Fibroblast of lung (primary cell): ENCODE measurements at regions not wholly inside any gene's neighbourhood (a gene's known extent, or its start where the extent isn't known, plus 50 kb on each side); places are given as distances from the start of the nearest gene placed in this dataset.

Experiments used
- DNase-seq, 2 donors: peaks; one replicate each; pipeline versions ENCODE4 v3.0.0 to v3.0.0-alpha.2; 2010; ENCODE audit warnings: low read depth in 2 of 2
- H2AFZ ChIP-seq: 2 replicates; pipeline ENCODE4 v1.5.1; 2012; ENCODE audit warnings: low read length, control low read depth, inconsistent platforms
- H3K27ac ChIP-seq: 2 replicates; pipeline ENCODE4 v1.5.1; 2011; ENCODE audit warnings: low read length, control low read depth; ENCODE audit not compliant: insufficient read depth
- H3K27me3 ChIP-seq: 2 replicates; pipeline ENCODE4 v1.5.1; 2011; ENCODE audit warnings: mild to moderate bottlenecking, low read length; ENCODE audit not compliant: control insufficient read depth, insufficient read depth
- H3K36me3 ChIP-seq: 2 replicates; pipeline ENCODE4 v1.5.1; 2011; ENCODE audit warnings: low read length; ENCODE audit not compliant: control insufficient read depth, insufficient read depth
- H3K4me1 ChIP-seq: 2 replicates; pipeline ENCODE4 v1.5.1; 2011; ENCODE audit warnings: low read length; ENCODE audit not compliant: control insufficient read depth, insufficient read depth; ENCODE audit errors: extremely low read depth
- H3K4me2 ChIP-seq: 2 replicates; pipeline ENCODE4 v1.5.1; 2011; ENCODE audit warnings: low read length, control low read depth; ENCODE audit not compliant: insufficient read depth; ENCODE audit errors: extremely low read depth
- H3K4me3 ChIP-seq, 4 experiments: fragments of 200-600 bp in 1 of 4; sonication (generic) in 1 of 4; replicated peaks in 1 of 4; 2 replicates each; pipeline ENCODE4 v1.5.1; 2011 to 2016; ENCODE audit warnings: low read length in 4 of 4, low read depth in 3 of 4, mild to moderate bottlenecking in 3 of 4, control low read depth in 2 of 4, inconsistent platforms in 1 of 4, mixed read lengths in 1 of 4; ENCODE audit not compliant: insufficient read depth in 1 of 4; ENCODE audit errors: control extremely low read depth in 1 of 4
- H3K79me2 ChIP-seq: 2 replicates; pipeline ENCODE4 v1.5.1; 2012; ENCODE audit warnings: mild to moderate bottlenecking, low read length, inconsistent platforms; ENCODE audit not compliant: control insufficient read depth, insufficient read depth
- H3K9ac ChIP-seq: 2 replicates; pipeline ENCODE4 v1.5.1; 2011; ENCODE audit warnings: mild to moderate bottlenecking, low read length, control low read depth; ENCODE audit not compliant: insufficient read depth
- H3K9me3 ChIP-seq: 2 replicates; pipeline ENCODE4 v1.5.1; 2012; ENCODE audit warnings: low read depth, low read length; ENCODE audit not compliant: control insufficient read depth, insufficient read depth
- H4K20me1 ChIP-seq: 2 replicates; pipeline ENCODE4 v1.5.1; 2011; ENCODE audit warnings: low read length; ENCODE audit not compliant: control insufficient read depth, insufficient read depth; ENCODE audit errors: extremely low read depth
- CTCF ChIP-seq, 2 donors: IDR thresholded peaks in 1 of 2; conservative IDR thresholded peaks in 1 of 2; 1 replicate in 1 of 2; 2 replicates in 1 of 2; pipeline ENCODE4 v1.5.1; 2011 to 2012; ENCODE audit warnings: low read length in 2 of 2, control low read depth in 1 of 2, inconsistent platforms in 1 of 2, low read depth in 1 of 2, mild to moderate bottlenecking in 1 of 2
- EZH2 ChIP-seq: IDR thresholded peaks from 2 replicates; pipeline ENCODE4 v1.5.1; 2012; ENCODE audit warnings: low read length, control low read depth, mild to moderate bottlenecking; ENCODE audit errors: missing control alignments

GRCh38 chr6:149182262-149182661 is 135.2 kb upstream of the TAB2 start:
- H3K4me2 ChIP-seq, result no peak overlapping the region
- no peaks in the 10 kb centered on the region for H3K9me3 ChIP-seq
- no peak for DNase-seq
- H3K9ac ChIP-seq, result no peak overlapping the region
- H3K27ac ChIP-seq, result no peak overlapping the region
- H4K20me1 ChIP-seq, result no peaks in the 10 kb centered on the region
- TF ChIP-seq EZH2 (no peak), CTCF (conservative IDR thresholded peaks at IDR 0.05 in 1 of 2, IDR thresholded peaks at IDR 0.05 in 1 of 2; ENCODE audit: low read depth in 1 of 2, low read length in 2 of 2) (no peak)
- no peaks in the 10 kb centered on the region for H3K79me2 ChIP-seq
- no peaks in the 10 kb centered on the region for H3K4me1 ChIP-seq
- H2AFZ ChIP-seq, result no peak overlapping the region
- peaks cover 2% of the 10 kb centered on the region for H3K27me3 ChIP-seq
- no peaks in the 10 kb centered on the region for H3K36me3 ChIP-seq
- H3K4me3 ChIP-seq, result no peak overlapping the region

- H3K9ac ChIP-seq, result no peak overlapping the region
- H3K27ac ChIP-seq, result no peak overlapping the region
- H3K4me2 ChIP-seq, result no peak overlapping the region
- H3K79me2 ChIP-seq, result no peaks in the 10 kb centered on the region
- no peak overlapping the region for H2AFZ ChIP-seq
- TF ChIP-seq CTCF (conservative IDR thresholded peaks at IDR 0.05 in 1 of 2, IDR thresholded peaks at IDR 0.05 in 1 of 2; ENCODE audit: low read depth in 1 of 2, low read length in 2 of 2), result no peak
- no peak for TF ChIP-seq EZH2
- no peaks in the 10 kb centered on the region for H3K36me3 ChIP-seq
- H3K4me3 ChIP-seq, result no peak overlapping the region
- H3K27me3 ChIP-seq, result peaks cover 2% of the 10 kb centered on the region
- no peaks in the 10 kb centered on the region for H3K9me3 ChIP-seq
- no peaks in the 10 kb centered on the region for H4K20me1 ChIP-seq
- H3K4me1 ChIP-seq, result no peaks in the 10 kb centered on the region
- no peak for DNase-seq
Observed at GRCh38 chr6:149184523-149184922, 133.0 kb upstream of the TAB2 start.

- Histone ChIP-seq H3K27ac (no peak overlapping the region), H3K36me3 (no peaks in the 10 kb centered on the region), H3K9me3 (no peaks in the 10 kb centered on the region), H3K4me3 (no peak overlapping the region), H3K9ac (no peak overlapping the region), H4K20me1 (no peaks in the 10 kb centered on the region), H2AFZ (no peak overlapping the region), H3K4me1 (no peaks in the 10 kb centered on the region), H3K79me2 (no peaks in the 10 kb centered on the region), H3K4me2 (no peak overlapping the region), H3K27me3 (peaks cover 2% of the 10 kb centered on the region)
- TF ChIP-seq EZH2 (no peak), CTCF (conservative IDR thresholded peaks at IDR 0.05 in 1 of 2, IDR thresholded peaks at IDR 0.05 in 1 of 2; ENCODE audit: low read depth in 1 of 2, low read length in 2 of 2) (no peak)
- no peak for DNase-seq
Observed at GRCh38 chr6:149185799-149186357, 131.6 kb upstream of the TAB2 start.
